ENCODE measurements at regions not wholly inside any gene's neighbourhood (a gene's known extent, or its start where the extent isn't known, plus 50 kb on each side); places are given as distances from the start of the nearest gene placed in this dataset.

GRCh38 chr13:90950160-90950559, 397.3 kb upstream of the MIR17HG start:
- Histone ChIP-seq H3K36me3 (ENCODE audit: control insufficient read depth, insufficient read depth, low read length) (no peaks in the 10 kb centered on the region), H2AK5ac (ENCODE audit: low read depth, low read length) (no peak overlapping the region), H3K18ac (ENCODE audit: low read depth, low read length) (no peak overlapping the region), H3K27ac (ENCODE audit: insufficient read depth, low read length) (no peak overlapping the region), H3K4me2 (ENCODE audit: low read depth, low read length) (no peak overlapping the region), H2BK120ac (ENCODE audit: low read depth, low read length) (no peak overlapping the region), H4K5ac (ENCODE audit: low read depth, low read length) (no peak overlapping the region), H2BK15ac (ENCODE audit: low read depth, low read length) (no peak overlapping the region), H3K4ac (ENCODE audit: low read depth, low read length) (no peak overlapping the region), H3K9me3 (ENCODE audit: control insufficient read depth, insufficient read depth, low read length) (0 out of 2 replicates have a peak, but pooled peaks cover 2% of the 10 kb centered on the region), H4K91ac (ENCODE audit: insufficient read depth, low read depth, low read length) (no peak overlapping the region), H3K4me1 (ENCODE audit: control insufficient read depth, insufficient read depth, low read length) (no peaks in the 10 kb centered on the region), H3K9me1 (ENCODE audit: insufficient read depth, low read length) (no peaks in the 10 kb centered on the region), H2BK5ac (ENCODE audit: low read depth, low read length, poor library complexity, severe bottlenecking) (no peak overlapping the region), H2BK20ac (ENCODE audit: low read depth, low read length) (no peak overlapping the region), H4K8ac (ENCODE audit: low read depth in 2 of 2, low read length in 2 of 2) (no peak overlapping the region), H3K9ac (ENCODE audit: low read depth, low read length) (no peak overlapping the region), H4K20me1 (ENCODE audit: insufficient read depth, low read length) (no peaks in the 10 kb centered on the region), H3K14ac (replicated peaks; ENCODE audit: low read depth, low read length) (no peak overlapping the region), H3K56ac (ENCODE audit: extremely low read depth, insufficient read depth, low read length) (no peak overlapping the region), H3K27me3 (ENCODE audit: control insufficient read depth, insufficient read depth, low read length) (no peaks in the 10 kb centered on the region), H3K23ac (ENCODE audit: low read depth, low read length) (no peak overlapping the region), H3K4me3 (ENCODE audit: insufficient read depth, low read depth, low read length) (no peak overlapping the region), H2AK9ac (replicated peaks; ENCODE audit: low read depth, low read length, poor library complexity) (no peak overlapping the region), H3K79me1 (ENCODE audit: low read depth in 1 of 2, low read length in 2 of 2) (no peaks in the 10 kb centered on the region), H2AFZ (replicated peaks; ENCODE audit: low read length, poor library complexity) (no peak overlapping the region)
- in situ Hi-C loops (cut with MboI; ENCODE audit: low sequenced_read_pairs) (no loop called here), intact Hi-C loops (cut with micrococcal nuclease) (no loop called here), dilution Hi-C loops (cut with HindIII; ENCODE audit: low sequenced_read_pairs, unreplicated experiment) (no loop called here)
- TF ChIP-seq RFX5 (IDR thresholded peaks at IDR 0.05; ENCODE audit: low read depth, low read length), result no peak
- TF ChIP-seq MXI1 (IDR thresholded peaks at IDR 0.05; ENCODE audit: borderline replicate concordance, low read depth, low read length), result no peak
- no peak for TF ChIP-seq NFE2L2 (IDR thresholded peaks at IDR 0.05; ENCODE audit: low read depth, low read length)
- no peak for TF ChIP-seq SMC3 (IDR thresholded peaks at IDR 0.05; ENCODE audit: low read depth, low read length)
- no peak for TF ChIP-seq CTCF (conservative IDR thresholded peaks at IDR 0.05; ENCODE audit: low read depth, low read length)
- no peak for TF ChIP-seq RAD21 (IDR thresholded peaks at IDR 0.05; ENCODE audit: low read length)
- TF ChIP-seq BHLHE40 (IDR thresholded peaks at IDR 0.05; ENCODE audit: low read depth, low read length), result no peak
- TF ChIP-seq MAZ (IDR thresholded peaks at IDR 0.05; ENCODE audit: borderline replicate concordance, low read depth, low read length), result no peak
- TF ChIP-seq MAFK (IDR thresholded peaks at IDR 0.05; ENCODE audit: low read depth, low read length), result no peak
- no peak for ATAC-seq (ENCODE audit: low read depth)
- CTCF ChIA-PET, result no interaction called here
- no peak for DNase-seq
- POLR2A ChIA-PET (ENCODE audit: unreplicated experiment), result no interaction called here
- no CpG with 5 or more reads among the region's 1 CpG for WGBS, 2 experiments (ENCODE audit: extremely low coverage in 2 of 2, insufficient read length in 1 of 2)
- BruUV-seq (replicated peaks), result no TSS peak

Measured in IMR-90 (cell line).